NB4 (cell line): ENCODE measurements at regions not wholly inside any gene's neighbourhood (a gene's known extent, or its start where the extent isn't known, plus 50 kb on each side); places are given as distances from the start of the nearest gene placed in this dataset.

ENCODE experiments used
- POLR2A ChIP-seq: IDR thresholded peaks from 2 replicates; pipeline ENCODE4 v1.6.1; 2011; ENCODE audit warnings: mild to moderate bottlenecking; ENCODE audit not compliant: insufficient read length; ENCODE audit errors: extremely low read depth
- TF ChIP-seq, protein P1 (sequence below): IDR thresholded peaks from one replicate; pipeline ENCODE4 v1.5.1; 2012; ENCODE audit warnings: low read depth, low read length
- TF ChIP-seq, protein P2 (sequence below): IDR thresholded peaks from 2 replicates; pipeline ENCODE4 v1.6.1; 2011; ENCODE audit warnings: low read depth, low read length

DNA sequence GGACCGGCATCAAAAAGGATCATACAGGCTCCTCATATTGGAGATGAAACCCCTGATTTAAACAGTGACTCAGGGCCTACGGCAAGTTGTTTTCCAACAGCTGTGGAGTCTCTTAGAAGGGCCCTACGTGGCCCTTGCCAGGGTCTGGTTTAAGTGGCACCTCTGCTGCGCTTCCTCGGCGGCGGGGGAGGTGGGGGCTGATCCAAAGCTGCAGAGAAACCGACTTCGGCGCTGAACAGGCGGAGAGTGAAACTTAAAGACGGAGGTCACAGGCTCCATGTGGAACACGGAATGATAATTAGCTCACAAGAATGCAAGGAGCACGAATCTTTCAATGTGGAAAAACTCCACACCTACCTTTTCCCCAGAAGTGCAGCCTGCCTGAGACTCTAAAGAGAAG lies 477.9 kb downstream of the TCERG1L start:
- TF ChIP-seq POLR2A, result no peak
- TF ChIP-seq, protein P1, sequence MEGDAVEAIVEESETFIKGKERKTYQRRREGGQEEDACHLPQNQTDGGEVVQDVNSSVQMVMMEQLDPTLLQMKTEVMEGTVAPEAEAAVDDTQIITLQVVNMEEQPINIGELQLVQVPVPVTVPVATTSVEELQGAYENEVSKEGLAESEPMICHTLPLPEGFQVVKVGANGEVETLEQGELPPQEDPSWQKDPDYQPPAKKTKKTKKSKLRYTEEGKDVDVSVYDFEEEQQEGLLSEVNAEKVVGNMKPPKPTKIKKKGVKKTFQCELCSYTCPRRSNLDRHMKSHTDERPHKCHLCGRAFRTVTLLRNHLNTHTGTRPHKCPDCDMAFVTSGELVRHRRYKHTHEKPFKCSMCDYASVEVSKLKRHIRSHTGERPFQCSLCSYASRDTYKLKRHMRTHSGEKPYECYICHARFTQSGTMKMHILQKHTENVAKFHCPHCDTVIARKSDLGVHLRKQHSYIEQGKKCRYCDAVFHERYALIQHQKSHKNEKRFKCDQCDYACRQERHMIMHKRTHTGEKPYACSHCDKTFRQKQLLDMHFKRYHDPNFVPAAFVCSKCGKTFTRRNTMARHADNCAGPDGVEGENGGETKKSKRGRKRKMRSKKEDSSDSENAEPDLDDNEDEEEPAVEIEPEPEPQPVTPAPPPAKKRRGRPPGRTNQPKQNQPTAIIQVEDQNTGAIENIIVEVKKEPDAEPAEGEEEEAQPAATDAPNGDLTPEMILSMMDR, result no peak
- TF ChIP-seq, protein P2, sequence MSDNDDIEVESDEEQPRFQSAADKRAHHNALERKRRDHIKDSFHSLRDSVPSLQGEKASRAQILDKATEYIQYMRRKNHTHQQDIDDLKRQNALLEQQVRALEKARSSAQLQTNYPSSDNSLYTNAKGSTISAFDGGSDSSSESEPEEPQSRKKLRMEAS, result no peak
